ENCODE measurements at regions not wholly inside any gene's neighbourhood (a gene's known extent, or its start where the extent isn't known, plus 50 kb on each side); places are given as distances from the start of the nearest gene placed in this dataset.

- TF ChIP-seq ZNF414 (CRISPR knock-in tag; IDR thresholded peaks at IDR 0.05): peak; percentile 71; the same call in 1 of the 2 replicates
- no peak for TF ChIP-seq SNAPC2 (CRISPR knock-in tag; IDR thresholded peaks at IDR 0.05)
- peak; percentile 86; the same call in 1 of the 2 replicates for TF ChIP-seq ZNF547 (CRISPR knock-in tag; IDR thresholded peaks at IDR 0.05)
- peak; percentile 85 for TF ChIP-seq FOSL2 (CRISPR knock-in tag; IDR thresholded peaks at IDR 0.05)
- TF ChIP-seq MAFK (conservative IDR thresholded peaks at IDR 0.05 in 1 of 2, IDR thresholded peaks at IDR 0.05 in 1 of 2; ENCODE audit: low read length in 2 of 2): no peak
- TF ChIP-seq MAZ (IDR thresholded peaks at IDR 0.05; ENCODE audit: borderline replicate concordance, low read depth, low read length): 0 out of 2 replicates have a peak, but pooled peaks have one; percentile 20
- TF ChIP-seq MAZ (CRISPR knock-in tag; IDR thresholded peaks at IDR 0.05; ENCODE audit: low read depth): no peak
- no peak for TF ChIP-seq ZNF589 (CRISPR knock-in tag; conservative IDR thresholded peaks at IDR 0.05)
- no peak for TF ChIP-seq ZNF318 (CRISPR knock-in tag; IDR thresholded peaks at IDR 0.05)
- TF ChIP-seq TOPORS (CRISPR knock-in tag; IDR thresholded peaks at IDR 0.05): 0 out of 2 replicates have a peak, but pooled peaks have one; percentile 28
- TF ChIP-seq ZNF460 (CRISPR knock-in tag; IDR thresholded peaks at IDR 0.05; ENCODE audit: borderline replicate concordance): no peak
- TF ChIP-seq MED13 (CRISPR knock-in tag; IDR thresholded peaks at IDR 0.05): peak; percentile 60; the same call in 1 of the 2 replicates
- TF ChIP-seq ZFY (CRISPR knock-in tag; IDR thresholded peaks at IDR 0.05): 0 out of 2 replicates have a peak, but pooled peaks have one; percentile 43
- peak; percentile 71 for TF ChIP-seq ZBTB33 (CRISPR knock-in tag; IDR thresholded peaks at IDR 0.05)
- TF ChIP-seq POLR2AphosphoS5 (IDR thresholded peaks at IDR 0.05; ENCODE audit: low read depth, low read length): no peak
- TF ChIP-seq ZNF766 (CRISPR knock-in tag; IDR thresholded peaks at IDR 0.05; ENCODE audit: borderline replicate concordance): peak; percentile 77; the same call in 1 of the 2 replicates
- 0 out of 2 replicates have a peak, but pooled peaks have one; percentile 15 for TF ChIP-seq NCOA2 (CRISPR knock-in tag; IDR thresholded peaks at IDR 0.05)
- TF ChIP-seq ZMYM4 (CRISPR knock-in tag; IDR thresholded peaks at IDR 0.05): peak; percentile 81
- TF ChIP-seq TEF (CRISPR knock-in tag; IDR thresholded peaks at IDR 0.05): peak; percentile 98
These were observed 112.2 kb upstream of the MBNL2 start (continued) for GRCh38 chr13:97109841-97110492.
